A549 (cell line): ENCODE measurements at regions not wholly inside any gene's neighbourhood (a gene's known extent, or its start where the extent isn't known, plus 50 kb on each side); places are given as distances from the start of the nearest gene placed in this dataset.

Experiments used
- ATAC-seq, 2 experiments: fragments of 200-7000 bp in 1 of 2; fragments of >200 bp in 1 of 2; cut with Nextera tagmentation in 1 of 2; cut with Tn5 transposase in 1 of 2; 3 replicates each; pipeline versions ENCODE4 v1.8.0 to v1.9.1; 2018 to 2020; ENCODE audit warnings: mild to moderate bottlenecking in 1 of 2, moderate library complexity in 1 of 2
- CTCF ChIA-PET: fragments of 300-600 bp; sonication (Branson Sonifier 250); formaldehyde crosslinking; extraction: SDS; loops from one replicate; lab custom pipeline; 2021; ENCODE audit warnings: antibody characterized with exemption, inconsistent platforms; lab: Yijun Ruan, JAX
- POLR2A ChIA-PET: fragments of 350-600 bp; formaldehyde crosslinking; extraction: SDS; loops from one replicate; lab custom pipeline; 2021; ENCODE audit warnings: antibody characterized with exemption, inconsistent platforms; lab: Yijun Ruan, JAX
- DNase-seq, 2 experiments: peaks; one replicate each; pipeline versions ENCODE4 v3.0.0 to v3.0.0-alpha.2; 2011 to 2016; ENCODE audit warnings: low read depth in 1 of 2, low spot score in 1 of 2
- FAIRE-seq: peaks from 2 replicates; lab custom pipeline; 2011; peaks lifted over from hg19 to GRCh38; lab: Jason Lieb, UNC
- H3K27ac ChIP-seq, 2 experiments: fragments of >200 bp; sonication (Bioruptor Twin); formaldehyde crosslinking; 3 replicates each; pipeline ENCODE4 v1.5.1; 2016 to 2017
- H3K4me1 ChIP-seq: fragments of >200 bp; sonication (Bioruptor Twin); formaldehyde crosslinking; 3 replicates; pipeline ENCODE4 v1.6.1; 2016
- H3K4me2 ChIP-seq: fragments of >200 bp; sonication (Bioruptor Twin); formaldehyde crosslinking; 3 replicates; pipeline ENCODE4 v1.6.1; 2016
- H3K4me3 ChIP-seq: fragments of >200 bp; sonication (Bioruptor Twin); formaldehyde crosslinking; 3 replicates; pipeline ENCODE4 v1.5.1; 2016
- H3K9me3 ChIP-seq: fragments of >200 bp; sonication (Bioruptor Twin); formaldehyde crosslinking; 3 replicates; pipeline ENCODE4 v1.6.1; 2016
- ATOH8 ChIP-seq: fragments of 250-450 bp; sonication (Bioruptor Pico); IDR thresholded peaks from 2 replicates; pipeline ENCODE4 v1.5.0; 2020; ENCODE audit warnings: low read depth, mild to moderate bottlenecking, moderate library complexity
- CBX2 ChIP-seq: fragments of 200-600 bp; sonication (generic); IDR thresholded peaks from 2 replicates; pipeline ENCODE4 v1.6.1; 2016; ENCODE audit warnings: low read depth, mild to moderate bottlenecking, borderline replicate concordance
- CEBPB ChIP-seq, 2 experiments: fragments of >200 bp in 1 of 2; sonication (Bioruptor Twin) in 1 of 2; formaldehyde crosslinking in 1 of 2; IDR thresholded peaks; 2 replicates each; pipeline ENCODE4 v1.6.1; 2012 to 2016
- EHMT2 ChIP-seq: fragments of 200-600 bp; sonication (generic); IDR thresholded peaks from 2 replicates; pipeline ENCODE4 v1.6.1; 2016; ENCODE audit warnings: antibody characterized with exemption, low read depth, mild to moderate bottlenecking, moderate library complexity
- EP300 ChIP-seq, 2 experiments: fragments of >200 bp; sonication (Bioruptor Twin); formaldehyde crosslinking; IDR thresholded peaks; 2 replicates in 1 of 2; 3 replicates in 1 of 2; pipeline ENCODE4 v1.6.1; 2016 to 2017
- ESRRA ChIP-seq: fragments of 150-350 bp; IDR thresholded peaks from 2 replicates; pipeline ENCODE4 v1.6.1; 2014; ENCODE audit warnings: mild to moderate bottlenecking, low read length, borderline replicate concordance
- FOSL2 ChIP-seq, 2 experiments: fragments of 450-650 bp in 1 of 2; fragments of >200 bp in 1 of 2; sonication (Bioruptor Twin) in 1 of 2; formaldehyde crosslinking; IDR thresholded peaks; 2 replicates each; pipeline versions ENCODE4 v1.5.0 to v1.6.1; 2016 to 2020; ENCODE audit warnings: mild to moderate bottlenecking in 1 of 2, moderate library complexity in 1 of 2
- HDAC2 ChIP-seq: fragments of 200-600 bp; sonication (generic); IDR thresholded peaks from 2 replicates; pipeline ENCODE4 v1.6.1; 2016
- HMGXB4 ChIP-seq: fragments of 250-450 bp; sonication (Bioruptor Pico); IDR thresholded peaks from 2 replicates; pipeline ENCODE4 v1.5.0; 2021; ENCODE audit warnings: mild to moderate bottlenecking, moderate library complexity, borderline replicate concordance
- HOXA7 ChIP-seq: fragments of 250-450 bp; sonication (Bioruptor Pico); IDR thresholded peaks from 2 replicates; pipeline ENCODE4 v1.5.0; 2020; ENCODE audit warnings: mild to moderate bottlenecking, moderate library complexity
- JUNB ChIP-seq: fragments of >200 bp; sonication (Bioruptor Twin); formaldehyde crosslinking; IDR thresholded peaks from 2 replicates; pipeline ENCODE4 v1.6.1; 2016
- MAFK ChIP-seq: fragments of 450-650 bp; IDR thresholded peaks from 2 replicates; pipeline ENCODE4 v1.6.1; 2014; ENCODE audit not compliant: partially characterized antibody
- NR3C1 ChIP-seq: fragments of >200 bp; sonication (Bioruptor Twin); formaldehyde crosslinking; IDR thresholded peaks from 3 replicates; pipeline ENCODE4 v1.6.1; 2017
- PBX3 ChIP-seq: IDR thresholded peaks from 2 replicates; pipeline ENCODE4 v1.6.1; 2012
- PHF8 ChIP-seq: fragments of 200-600 bp; sonication (generic); IDR thresholded peaks from 2 replicates; pipeline ENCODE4 v1.6.1; 2016; ENCODE audit warnings: low read depth, mild to moderate bottlenecking, antibody characterized with exemption, moderate library complexity, borderline replicate concordance
- RARB ChIP-seq: fragments of 250-450 bp; sonication (Bioruptor Pico); IDR thresholded peaks from 2 replicates; pipeline ENCODE4 v1.8.0; 2021; ENCODE audit warnings: mild to moderate bottlenecking, moderate library complexity
- RNF2 ChIP-seq: fragments of 200-600 bp; sonication (generic); IDR thresholded peaks from 2 replicates; pipeline ENCODE4 v1.6.1; 2016; ENCODE audit warnings: low read depth, mild to moderate bottlenecking, antibody characterized with exemption, moderate library complexity, borderline replicate concordance
- SREBF2 ChIP-seq: fragments of 450-650 bp; IDR thresholded peaks from 2 replicates; pipeline ENCODE4 v1.6.1; 2014; ENCODE audit warnings: mild to moderate bottlenecking, moderate library complexity
- TFCP2L1 ChIP-seq: fragments of 250-450 bp; sonication (Bioruptor Pico); IDR thresholded peaks from 2 replicates; pipeline ENCODE4 v1.5.0; 2021; ENCODE audit warnings: mild to moderate bottlenecking
- TP53 ChIP-seq: fragments of 250-450 bp; sonication (Bioruptor Pico); IDR thresholded peaks from 2 replicates; pipeline ENCODE4 v1.5.0; 2021; ENCODE audit warnings: mild to moderate bottlenecking, moderate library complexity
- ZNF302 ChIP-seq: fragments of 250-450 bp; sonication (Bioruptor Pico); IDR thresholded peaks from 2 replicates; pipeline ENCODE4 v1.9.0; 2021; ENCODE audit warnings: inconsistent platforms, mild to moderate bottlenecking, moderate library complexity
- ZSCAN20 ChIP-seq: fragments of 250-450 bp; sonication (Bioruptor Pico); IDR thresholded peaks from 2 replicates; pipeline ENCODE4 v1.8.0; 2022; ENCODE audit warnings: mild to moderate bottlenecking, moderate library complexity
- WGBS: methylation state at CpG from one replicate; pipeline ENCODE4 v1.1.6; 2017; ENCODE audit errors: missing lambda C conversion rate; 5-methylcytosine and 5-hydroxymethylcytosine counted together

GRCh38 chr20:55360895-55361294, 644.4 kb downstream of the CBLN4 start:
- Histone ChIP-seq H3K4me3 (no peak overlapping the region), H3K4me2 (no peak overlapping the region), H3K9me3 (no peaks in the 10 kb centered on the region), H3K27ac (no peak overlapping the region), H3K4me1 (no peaks in the 10 kb centered on the region)
- WGBS: 68% methylated on average over 1 of the region's 1 CpG
- ChIA-PET POLR2A (no interaction called here), CTCF (no interaction called here)
- FAIRE-seq: no peak
- TF ChIP-seq ATOH8 (CRISPR knock-in tag) (no peak), MAFK (peak; percentile 50)
- no peak for DNase-seq
- no peak for ATAC-seq

GRCh38 chr20:55354720-55355119, 650.6 kb downstream of the CBLN4 start:
- WGBS: 0% methylated on average over 3 of the region's 3 CpGs
- FAIRE-seq: no peak
- POLR2A ChIA-PET: no interaction called here

GRCh38 chr20:55353206-55353605, 652.1 kb downstream of the CBLN4 start:
- DNase-seq (no peak), FAIRE-seq (no peak), ATAC-seq (no peak)
- no peak overlapping the region for H3K4me2 ChIP-seq
- H3K4me1 ChIP-seq: no peaks in the 10 kb centered on the region
- WGBS: 0% methylated on average over 1 of the region's 1 CpG
- POLR2A ChIA-PET: no interaction called here
- no peaks in the 10 kb centered on the region for H3K9me3 ChIP-seq
- H3K27ac ChIP-seq: no peak overlapping the region
- H3K4me3 ChIP-seq: no peak overlapping the region
- CTCF ChIA-PET: no interaction called here
- TF ChIP-seq ZNF302 (CRISPR knock-in tag) (no peak), RNF2 (no peak), ZSCAN20 (CRISPR knock-in tag) (no peak), CBX2 (no peak), TFCP2L1 (no peak)

More at GRCh38 chr20:55354720-55355119, 650.6 kb downstream of the CBLN4 start:
- no peak for DNase-seq
- no peak overlapping the region for H3K4me2 ChIP-seq
- TF ChIP-seq HDAC2: no peak
- no peak for TF ChIP-seq PBX3
- no peak for TF ChIP-seq CEBPB (IDR thresholded peaks at IDR 0.05)
- H3K4me3 ChIP-seq: no peak overlapping the region
- no peak for ATAC-seq
- no peaks in the 10 kb centered on the region for H3K4me1 ChIP-seq
- no peaks in the 10 kb centered on the region for H3K9me3 ChIP-seq
- CTCF ChIA-PET: no interaction called here
- H3K27ac ChIP-seq: no peak overlapping the region

- CTCF ChIA-PET: no interaction called here
- FAIRE-seq (no peak), ATAC-seq (no peak), DNase-seq (no peak)
- H3K4me2 ChIP-seq: no peak overlapping the region
- no peaks in the 10 kb centered on the region for H3K4me1 ChIP-seq
- 52% methylated on average over 5 of the region's 5 CpGs for WGBS
- H3K27ac ChIP-seq: no peak overlapping the region
- POLR2A ChIA-PET: no interaction called here
- no peak overlapping the region for H3K4me3 ChIP-seq
- TF ChIP-seq RNF2 (no peak), EHMT2 (no peak), SREBF2 (no peak), RARB (CRISPR knock-in tag) (no peak)
- no peaks in the 10 kb centered on the region for H3K9me3 ChIP-seq
Observed at GRCh38 chr20:55348223-55348622, 657.1 kb downstream of the CBLN4 start.

- CTCF ChIA-PET: no interaction called here
- 17% methylated on average over 3 of the region's 3 CpGs for WGBS
Observed at GRCh38 chr20:55342822-55343221, 662.5 kb downstream of the CBLN4 start.

More at GRCh38 chr20:55342822-55343221, 662.5 kb downstream of the CBLN4 start:
- H3K9me3 ChIP-seq: no peaks in the 10 kb centered on the region
- no peak for DNase-seq
- ATAC-seq: no peak
- POLR2A ChIA-PET: no interaction called here
- H3K4me2 ChIP-seq: no peak overlapping the region
- H3K4me1 ChIP-seq: no peaks in the 10 kb centered on the region
- TF ChIP-seq EP300 (IDR thresholded peaks at IDR 0.05) (no peak), ESRRA (no peak), HMGXB4 (CRISPR knock-in tag) (no peak), JUNB (no peak), NR3C1 (no peak), TP53 (no peak), FOSL2 (IDR thresholded peaks at IDR 0.05) (no peak), FOSL2 (CRISPR knock-in tag; IDR thresholded peaks at IDR 0.05) (no peak), PHF8 (no peak), HOXA7 (no peak)
- no peak for FAIRE-seq
- no peak overlapping the region for H3K4me3 ChIP-seq
- H3K27ac ChIP-seq: no peak overlapping the region
